Astrocyte of the cerebellum (primary cell): ENCODE measurements at regions not wholly inside any gene's neighbourhood (a gene's known extent, or its start where the extent isn't known, plus 50 kb on each side); places are given as distances from the start of the nearest gene placed in this dataset.

Experiments used
- DNase-seq: peaks from one replicate; pipeline ENCODE4 v3.0.0-alpha.2; 2011; ENCODE audit warnings: low read depth
- H3K4me3 ChIP-seq: 2 replicates; pipeline ENCODE4 v1.5.1; 2011; ENCODE audit warnings: mild to moderate bottlenecking, low read depth, low read length, moderate library complexity
- in situ Hi-C: cut with HindIII; loops from 2 replicates; pipeline ENCODE4 v1.10.0; 2017; ENCODE audit warnings: low sequenced_read_pairs
- TF ChIP-seq, protein P1 (sequence below): IDR thresholded peaks from 2 replicates; pipeline ENCODE4 v1.5.1; 2012; ENCODE audit warnings: low read length, low read depth, moderate library complexity, mild to moderate bottlenecking; ENCODE audit errors: missing control alignments

DNA sequence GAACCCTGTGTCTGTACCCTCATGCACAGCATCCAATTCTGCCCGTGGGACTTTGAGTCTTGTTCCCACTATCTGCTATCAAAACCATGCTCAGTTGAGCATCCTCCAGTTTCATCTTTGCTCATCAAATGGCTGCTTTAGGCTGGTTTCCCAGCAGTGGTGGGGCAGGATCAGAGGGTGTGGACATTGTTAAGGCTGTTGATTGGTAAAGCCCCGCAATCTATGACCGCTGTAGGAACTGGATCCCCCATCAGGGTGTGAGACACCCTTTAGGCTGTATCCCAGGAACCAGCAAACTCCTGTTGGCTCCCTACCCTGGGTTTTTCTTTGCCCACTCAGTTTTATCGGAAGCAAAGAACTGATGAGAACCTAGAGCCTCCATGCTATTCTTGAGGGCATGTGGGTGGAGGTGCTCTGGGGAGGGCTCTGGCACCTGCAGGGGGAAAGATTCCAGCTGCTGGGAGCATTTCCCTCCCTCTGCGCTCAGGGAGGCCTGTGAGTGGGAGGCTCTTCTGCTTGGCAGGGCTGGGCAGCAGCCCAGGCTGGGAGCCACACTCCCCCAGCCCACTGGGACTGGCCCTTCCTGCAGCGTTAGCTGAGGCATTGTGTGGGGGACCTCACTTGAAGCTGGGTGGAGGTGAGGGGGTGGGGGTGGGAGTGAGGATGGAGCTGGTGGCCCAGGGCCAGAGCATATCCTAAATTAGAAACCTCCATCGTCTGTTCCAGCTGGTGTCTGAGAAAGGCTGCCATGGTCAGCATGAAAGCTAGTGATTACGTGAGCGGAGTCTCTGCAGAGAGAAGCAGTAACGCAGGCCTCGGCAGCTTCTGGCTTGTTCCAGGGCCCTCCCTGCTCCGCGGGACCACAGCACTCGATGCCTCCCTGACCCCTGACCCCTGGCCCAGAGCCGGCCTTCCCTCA lies 160.6 kb downstream of the IRF8 start:
- in situ Hi-C loops: no loop called here
- DNase-seq: no peak
- TF ChIP-seq, protein P1, sequence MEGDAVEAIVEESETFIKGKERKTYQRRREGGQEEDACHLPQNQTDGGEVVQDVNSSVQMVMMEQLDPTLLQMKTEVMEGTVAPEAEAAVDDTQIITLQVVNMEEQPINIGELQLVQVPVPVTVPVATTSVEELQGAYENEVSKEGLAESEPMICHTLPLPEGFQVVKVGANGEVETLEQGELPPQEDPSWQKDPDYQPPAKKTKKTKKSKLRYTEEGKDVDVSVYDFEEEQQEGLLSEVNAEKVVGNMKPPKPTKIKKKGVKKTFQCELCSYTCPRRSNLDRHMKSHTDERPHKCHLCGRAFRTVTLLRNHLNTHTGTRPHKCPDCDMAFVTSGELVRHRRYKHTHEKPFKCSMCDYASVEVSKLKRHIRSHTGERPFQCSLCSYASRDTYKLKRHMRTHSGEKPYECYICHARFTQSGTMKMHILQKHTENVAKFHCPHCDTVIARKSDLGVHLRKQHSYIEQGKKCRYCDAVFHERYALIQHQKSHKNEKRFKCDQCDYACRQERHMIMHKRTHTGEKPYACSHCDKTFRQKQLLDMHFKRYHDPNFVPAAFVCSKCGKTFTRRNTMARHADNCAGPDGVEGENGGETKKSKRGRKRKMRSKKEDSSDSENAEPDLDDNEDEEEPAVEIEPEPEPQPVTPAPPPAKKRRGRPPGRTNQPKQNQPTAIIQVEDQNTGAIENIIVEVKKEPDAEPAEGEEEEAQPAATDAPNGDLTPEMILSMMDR: no peak
- no peak overlapping the region for H3K4me3 ChIP-seq

DNA sequence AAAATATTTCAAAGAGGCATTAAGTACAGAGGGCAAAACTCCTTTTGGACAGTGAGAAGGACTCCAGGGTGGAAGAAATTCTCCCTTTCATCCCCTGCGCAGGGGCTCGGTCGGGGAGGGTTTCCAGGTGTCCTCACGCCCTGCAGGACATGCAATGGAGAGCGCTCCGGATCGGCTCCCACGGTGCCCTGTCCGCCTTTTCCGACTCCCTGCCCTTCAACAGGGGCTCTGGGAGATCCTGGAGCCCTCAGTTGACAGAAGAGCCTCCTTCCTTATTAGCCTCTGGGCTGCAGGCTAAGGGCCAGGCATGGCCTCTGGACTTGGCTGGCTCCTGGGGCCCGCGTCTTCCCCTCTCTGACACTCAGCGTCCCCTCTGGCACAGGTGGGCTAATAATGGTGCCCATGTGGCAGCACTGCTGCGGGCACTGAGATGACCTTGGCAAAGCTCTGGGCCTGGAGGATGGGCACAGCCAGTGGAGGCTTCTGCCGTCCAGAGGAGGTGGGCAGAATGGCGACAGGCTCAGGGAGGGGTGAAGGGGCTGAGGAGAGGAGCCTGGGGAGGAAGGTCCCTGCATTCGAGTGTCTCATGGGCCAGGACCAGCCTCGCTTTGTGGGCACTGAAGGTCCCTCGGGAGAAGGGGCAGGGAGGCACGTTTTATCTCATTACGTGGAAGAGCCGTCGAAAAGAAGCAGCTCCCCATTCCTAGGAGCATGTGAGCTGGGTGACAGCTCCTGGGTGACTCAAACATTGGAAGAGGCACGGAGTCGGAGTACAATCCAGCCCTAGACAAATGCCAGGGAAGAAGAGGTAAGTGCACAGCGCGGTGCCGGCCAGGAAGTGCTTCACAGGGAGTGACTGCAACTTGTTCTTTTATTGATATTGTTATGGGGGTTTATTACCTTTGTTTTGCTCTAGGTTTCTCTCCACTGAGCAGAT lies 161.7 kb downstream of the IRF8 start:
- no peak for DNase-seq
- in situ Hi-C loops: no loop called here
- TF ChIP-seq, protein P1: no peak
- no peak overlapping the region for H3K4me3 ChIP-seq

DNA sequence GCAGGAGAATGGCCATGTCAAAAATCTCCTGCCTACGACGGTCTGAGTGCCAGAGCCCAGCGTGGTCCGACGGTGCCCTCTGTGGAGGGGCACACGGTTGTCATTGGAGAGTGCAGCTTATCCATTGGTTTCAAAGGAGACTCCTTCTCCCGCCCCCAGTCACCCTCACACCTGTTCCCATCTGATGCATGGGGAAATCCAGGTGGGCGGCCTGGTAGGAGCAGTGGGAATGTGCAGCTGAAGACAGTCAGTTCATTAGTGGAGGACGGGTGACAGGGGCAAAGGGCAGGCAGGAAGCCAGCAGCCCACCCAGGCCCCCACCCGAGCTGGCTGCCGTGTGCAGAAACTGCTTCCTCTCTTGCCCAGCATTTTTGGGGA lies 162.3 kb downstream of the IRF8 start:
- in situ Hi-C loops: no loop called here
- no peak overlapping the region for H3K4me3 ChIP-seq
- TF ChIP-seq, protein P1: no peak
- DNase-seq: no peak

DNA sequence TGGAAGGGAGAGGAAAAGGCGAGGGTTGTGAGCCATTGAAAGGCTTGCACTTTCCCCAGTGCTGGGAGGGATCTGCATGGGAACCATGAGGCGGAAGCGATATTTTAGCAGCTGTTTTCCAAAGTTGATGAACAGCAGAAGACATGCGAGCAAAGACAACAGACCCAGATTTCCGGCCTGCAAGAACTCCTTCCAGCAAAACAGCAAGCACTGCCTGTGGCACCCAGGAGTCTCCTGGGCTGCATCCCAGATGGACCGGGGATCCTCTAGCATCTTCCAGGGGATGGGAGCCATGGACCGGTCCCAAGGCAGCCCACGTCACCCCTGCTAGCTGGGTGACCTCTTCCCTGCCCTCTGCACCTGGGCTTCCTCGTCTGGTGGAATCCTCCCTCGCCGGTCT lies 162.8 kb downstream of the IRF8 start:
- TF ChIP-seq, protein P1: no peak
- H3K4me3 ChIP-seq: no peak overlapping the region
- no peak for DNase-seq
- in situ Hi-C loops: no loop called here

- no peak for DNase-seq
- in situ Hi-C loops: no loop called here
Measured at GRCh38 chr16:86062271-86062965, 163.5 kb downstream of the IRF8 start.

More at GRCh38 chr16:86062271-86062965, 163.5 kb downstream of the IRF8 start:
- no peak overlapping the region for H3K4me3 ChIP-seq
- TF ChIP-seq, protein P1: no peak
